ENCODE measurements at regions not wholly inside any gene's neighbourhood (a gene's known extent, or its start where the extent isn't known, plus 50 kb on each side); places are given as distances from the start of the nearest gene placed in this dataset.
A peak's percentile ranks its signal among the peaks of the same experiment; 100 is the strongest.

DNA sequence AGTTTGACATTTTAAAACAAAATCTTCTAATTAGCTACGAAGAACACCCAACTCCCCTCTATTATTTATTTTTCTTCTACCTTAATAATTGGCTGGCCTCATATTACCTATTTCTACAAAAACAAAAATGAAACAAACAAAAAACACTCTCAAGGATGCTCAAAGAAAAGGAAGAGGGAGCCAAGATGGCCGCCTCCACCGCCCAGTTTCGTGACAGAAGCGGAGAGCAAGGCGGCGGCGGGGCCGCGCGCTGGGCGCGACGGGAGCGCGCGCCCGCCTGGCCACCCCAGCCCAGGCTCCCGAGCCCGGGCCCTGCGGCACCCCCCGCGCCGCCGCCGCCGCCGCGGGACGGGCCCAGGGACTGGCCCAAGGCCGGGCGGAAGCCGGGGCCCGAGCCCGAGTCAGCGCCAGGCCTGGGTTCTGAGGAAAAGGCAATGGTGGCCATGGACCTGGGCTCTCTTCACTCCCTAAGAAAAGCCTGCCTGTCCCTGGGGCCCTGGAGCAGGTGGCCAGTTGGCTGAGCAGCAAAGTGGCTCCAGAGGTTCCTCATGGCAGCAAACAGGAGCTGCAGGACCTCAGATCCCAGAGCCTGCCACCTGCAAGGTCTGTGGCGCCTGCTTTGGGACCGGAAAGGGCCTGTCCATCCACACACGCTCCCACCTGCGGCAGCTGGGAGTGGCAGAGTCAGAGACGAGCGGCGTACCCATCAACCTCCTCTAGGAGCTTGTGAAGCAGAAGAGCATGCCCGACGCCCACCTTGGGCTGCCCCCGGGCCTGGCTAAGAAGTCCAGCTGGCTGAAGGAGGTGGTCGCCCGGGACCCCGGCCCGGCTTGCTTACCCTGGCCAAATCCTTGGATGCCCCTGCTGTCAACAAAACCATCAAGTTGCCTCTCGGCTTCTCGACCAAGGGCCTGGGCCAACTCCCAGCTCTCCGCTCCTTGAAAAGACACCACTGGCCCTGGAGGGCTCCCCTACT lies 543.2 kb upstream of the CCDC179 start:
- Histone ChIP-seq H3K4me1 (replicated peaks in 1 of 2) (no peaks in the 10 kb centered on the region), H3K9me3 (replicated peaks in 1 of 3) (no peaks in the 10 kb centered on the region), H3K4me3 (no peak overlapping the region), H3K36me3 (replicated peaks in 1 of 2) (no peaks in the 10 kb centered on the region), H3K27ac (no peak overlapping the region), H3K27me3 (no peaks in the 10 kb centered on the region)
- peak in 1 of 7 donors; percentile 10 for DNase-seq
- WGBS, 4 donors: 97 to 99% (median 97%) methylated on average over 39 to 53 of the region's 53 CpGs
- intact Hi-C loops (cut with DNase I): no loop called here
- TF ChIP-seq POLR2A (IDR thresholded peaks at IDR 0.05): no peak
- TF ChIP-seq, protein P1, sequence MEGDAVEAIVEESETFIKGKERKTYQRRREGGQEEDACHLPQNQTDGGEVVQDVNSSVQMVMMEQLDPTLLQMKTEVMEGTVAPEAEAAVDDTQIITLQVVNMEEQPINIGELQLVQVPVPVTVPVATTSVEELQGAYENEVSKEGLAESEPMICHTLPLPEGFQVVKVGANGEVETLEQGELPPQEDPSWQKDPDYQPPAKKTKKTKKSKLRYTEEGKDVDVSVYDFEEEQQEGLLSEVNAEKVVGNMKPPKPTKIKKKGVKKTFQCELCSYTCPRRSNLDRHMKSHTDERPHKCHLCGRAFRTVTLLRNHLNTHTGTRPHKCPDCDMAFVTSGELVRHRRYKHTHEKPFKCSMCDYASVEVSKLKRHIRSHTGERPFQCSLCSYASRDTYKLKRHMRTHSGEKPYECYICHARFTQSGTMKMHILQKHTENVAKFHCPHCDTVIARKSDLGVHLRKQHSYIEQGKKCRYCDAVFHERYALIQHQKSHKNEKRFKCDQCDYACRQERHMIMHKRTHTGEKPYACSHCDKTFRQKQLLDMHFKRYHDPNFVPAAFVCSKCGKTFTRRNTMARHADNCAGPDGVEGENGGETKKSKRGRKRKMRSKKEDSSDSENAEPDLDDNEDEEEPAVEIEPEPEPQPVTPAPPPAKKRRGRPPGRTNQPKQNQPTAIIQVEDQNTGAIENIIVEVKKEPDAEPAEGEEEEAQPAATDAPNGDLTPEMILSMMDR (IDR thresholded peaks at IDR 0.05): no peak

DNA sequence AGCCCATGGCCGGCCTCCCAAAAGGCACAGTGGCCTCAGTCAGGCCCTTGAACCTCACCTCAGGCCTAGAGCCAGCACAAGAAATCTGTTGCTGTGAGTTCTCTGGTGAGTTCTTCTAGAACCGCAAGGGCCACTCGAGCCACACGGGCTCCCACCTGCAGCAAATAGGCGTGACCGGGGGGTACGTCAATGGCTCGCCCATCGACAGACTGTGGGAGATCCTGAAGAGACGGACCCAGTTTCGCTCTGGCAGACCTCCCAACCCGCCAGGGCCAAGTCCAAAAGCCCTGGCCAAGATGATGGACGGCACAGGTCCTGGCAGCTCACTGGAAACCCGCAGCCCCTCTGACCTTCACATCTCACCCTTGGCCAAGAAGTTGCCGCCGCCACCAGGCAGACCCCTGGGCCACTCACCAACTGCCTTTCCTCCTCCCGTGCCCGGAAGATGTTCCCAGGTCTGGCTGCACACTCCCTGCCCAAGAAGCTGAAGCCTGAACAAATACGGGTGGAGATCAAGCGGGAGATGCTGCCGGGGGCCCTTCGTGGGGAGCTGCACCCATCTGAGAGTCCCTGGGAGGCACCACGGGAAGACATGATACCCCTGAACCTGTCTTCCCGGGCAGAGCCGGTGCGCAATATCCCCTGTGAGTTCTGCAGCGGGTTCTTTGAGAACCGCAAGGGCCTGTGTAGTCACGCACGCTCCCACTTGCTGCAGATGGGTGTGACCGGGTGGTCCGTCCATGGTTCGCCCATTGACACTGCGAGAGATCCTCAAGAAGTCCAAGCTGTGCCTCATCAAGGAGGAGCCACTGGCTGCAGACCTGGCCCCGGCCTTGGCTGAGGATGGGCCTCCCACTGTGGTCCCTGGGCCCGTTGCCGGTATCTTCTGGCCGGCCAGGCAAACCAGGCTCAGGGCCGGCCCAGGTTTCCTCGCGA lies 544.2 kb upstream of the CCDC179 start:
- Histone ChIP-seq H3K9me3 (replicated peaks in 1 of 3) (no peaks in the 10 kb centered on the region), H3K27me3 (no peaks in the 10 kb centered on the region), H3K4me3 (no peak overlapping the region), H3K27ac (no peak overlapping the region), H3K36me3 (replicated peaks in 1 of 2) (no peaks in the 10 kb centered on the region), H3K4me1 (replicated peaks in 1 of 2) (no peaks in the 10 kb centered on the region)
- DNase-seq: no peak
- TF ChIP-seq POLR2A (IDR thresholded peaks at IDR 0.05): no peak
- TF ChIP-seq, protein P1 (IDR thresholded peaks at IDR 0.05): no peak
- WGBS, 4 donors: 96 to 100% (median 97%) methylated on average over 3 to 41 of the region's 41 CpGs
- intact Hi-C loops (cut with DNase I): no loop called here

DNA sequence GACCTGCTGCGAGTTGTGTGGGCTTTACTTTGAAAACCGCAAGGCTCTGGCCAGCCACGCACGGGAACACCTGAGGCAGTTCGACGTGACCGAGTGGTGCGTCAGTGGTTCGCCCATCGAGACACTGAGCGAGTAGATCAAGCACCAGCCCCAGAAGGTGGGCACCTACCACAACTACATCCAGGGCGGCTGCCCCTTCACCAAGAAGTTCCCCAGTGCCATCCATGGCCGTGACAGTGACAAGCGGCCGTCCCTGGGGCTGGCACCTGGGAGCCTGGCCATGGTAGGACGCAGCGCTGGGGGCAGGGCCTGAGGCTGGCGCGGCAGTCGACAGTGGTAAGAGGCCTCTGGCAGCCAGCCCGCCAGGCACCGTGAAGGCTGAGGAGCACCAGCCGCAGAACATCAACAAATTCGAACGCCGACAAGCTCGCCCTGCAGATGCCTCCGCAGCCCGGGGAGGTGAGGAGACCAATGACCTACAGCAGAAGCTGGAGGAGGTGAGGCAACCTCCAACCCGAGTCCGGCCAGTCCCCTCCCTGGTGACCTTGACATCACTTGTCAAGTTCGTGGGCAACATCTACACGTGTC lies 545.2 kb upstream of the CCDC179 start:
- intact Hi-C loops (cut with DNase I): no loop called here
- Histone ChIP-seq H3K4me1 (replicated peaks in 1 of 2) (no peaks in the 10 kb centered on the region), H3K4me3 (no peak overlapping the region), H3K36me3 (replicated peaks in 1 of 2) (no peaks in the 10 kb centered on the region), H3K9me3 (replicated peaks in 1 of 3) (no peaks in the 10 kb centered on the region), H3K27ac (no peak overlapping the region), H3K27me3 (no peaks in the 10 kb centered on the region)
- WGBS, 4 donors: 94 to 96% (median 94%) methylated on average over 25 to 33 of the region's 33 CpGs; no CpG with 5 or more reads in 1 of the 4 donors
- no peak for DNase-seq
- no peak for TF ChIP-seq POLR2A (IDR thresholded peaks at IDR 0.05)
- TF ChIP-seq, protein P1 (IDR thresholded peaks at IDR 0.05): no peak
